Ectodermal cell (in vitro differentiated cells): ENCODE measurements at regions not wholly inside any gene's neighbourhood (a gene's known extent, or its start where the extent isn't known, plus 50 kb on each side); places are given as distances from the start of the nearest gene placed in this dataset.

Source experiments
- H3K27ac ChIP-seq: 2 replicates; pipeline ENCODE4 v1.7.0; 2013; ENCODE audit warnings: mild to moderate bottlenecking, low read depth, low read length; ENCODE audit not compliant: insufficient read depth, poor library complexity, severe bottlenecking
- H3K27me3 ChIP-seq: 2 replicates; pipeline ENCODE4 v1.7.0; 2013; ENCODE audit warnings: mild to moderate bottlenecking, low read length; ENCODE audit not compliant: insufficient read depth, control insufficient read depth, poor library complexity, severe bottlenecking
- H3K36me3 ChIP-seq: one replicate; pipeline ENCODE4 v1.7.0; 2013; ENCODE audit warnings: low read length; ENCODE audit not compliant: control insufficient read depth, insufficient read depth
- H3K4me1 ChIP-seq: one replicate; pipeline ENCODE4 v1.7.0; 2013; ENCODE audit warnings: low read length; ENCODE audit not compliant: control insufficient read depth, insufficient read depth
- H3K4me3 ChIP-seq: 2 replicates; pipeline ENCODE4 v1.7.0; 2013; ENCODE audit warnings: low read depth, low read length, control low read depth; ENCODE audit not compliant: insufficient read depth
- H3K9me3 ChIP-seq: 2 replicates; pipeline ENCODE4 v1.7.0; 2013; ENCODE audit warnings: mild to moderate bottlenecking, low read length, moderate library complexity; ENCODE audit not compliant: control insufficient read depth
- WGBS, 2 experiments: methylation state at CpG; one replicate each; pipeline ENCODE4 v1.1.7; 2013; ENCODE audit warnings: missing lambda C conversion rate in 2 of 2; 5-methylcytosine and 5-hydroxymethylcytosine counted together

- H3K4me1 ChIP-seq = peaks cover 8% of the 10 kb centered on the region
- no peak overlapping the region for H3K27ac ChIP-seq
- no peaks in the 10 kb centered on the region for H3K9me3 ChIP-seq
- H3K27me3 ChIP-seq = no peaks in the 10 kb centered on the region
- WGBS, 2 experiments = 96% methylated on average over 12 of the region's 12 CpGs
- H3K36me3 ChIP-seq = no peaks in the 10 kb centered on the region
- no peak overlapping the region for H3K4me3 ChIP-seq
Observed at GRCh38 chr3:127038923-127039581, 56.1 kb downstream of the PLXNA1 start.

DNA sequence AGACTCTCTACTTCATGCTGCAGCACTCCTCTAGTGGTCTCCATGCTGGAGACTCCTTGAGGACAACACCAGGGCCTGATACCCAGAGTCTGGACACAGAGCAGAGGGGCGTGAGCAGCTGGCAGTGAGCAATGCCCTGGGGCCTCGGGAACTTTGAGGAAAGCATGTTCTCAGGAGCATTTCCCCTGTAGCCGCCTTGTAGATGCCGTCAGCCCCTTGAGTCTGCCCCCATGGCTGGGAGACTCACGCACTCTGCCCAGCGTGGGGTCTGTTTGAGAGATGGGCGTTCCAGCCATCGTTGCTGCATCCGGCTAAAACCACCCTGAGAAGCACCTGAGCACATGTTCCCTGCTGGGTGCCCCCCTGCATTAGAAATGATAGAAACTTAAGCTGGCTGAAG lies 56.8 kb downstream of the PLXNA1 start:
- H3K4me3 ChIP-seq = no peak overlapping the region
- 91 to 95% methylated on average over 9 of the region's 9 CpGs for WGBS, 2 experiments
- no peak overlapping the region for H3K27ac ChIP-seq
- H3K9me3 ChIP-seq = no peaks in the 10 kb centered on the region
- H3K27me3 ChIP-seq = no peaks in the 10 kb centered on the region
- H3K36me3 ChIP-seq = no peaks in the 10 kb centered on the region
- peaks cover 8% of the 10 kb centered on the region for H3K4me1 ChIP-seq

GRCh38 chr3:127040216-127040615 lies 57.3 kb downstream of the PLXNA1 start:
- Histone ChIP-seq H3K27ac (no peak overlapping the region), H3K4me3 (no peak overlapping the region), H3K27me3 (no peaks in the 10 kb centered on the region), H3K36me3 (no peaks in the 10 kb centered on the region), H3K4me1 (peaks cover 10% of the 10 kb centered on the region), H3K9me3 (no peaks in the 10 kb centered on the region)
- WGBS, 2 experiments = 94 to 95% methylated on average over 4 of the region's 4 CpGs

- no peak overlapping the region for H3K27ac ChIP-seq
- H3K27me3 ChIP-seq = no peaks in the 10 kb centered on the region
- WGBS, 2 experiments = 91 to 93% methylated on average over 13 of the region's 13 CpGs
- peaks cover 16% of the 10 kb centered on the region for H3K4me1 ChIP-seq
- no peak overlapping the region for H3K4me3 ChIP-seq
- H3K9me3 ChIP-seq = no peaks in the 10 kb centered on the region
- H3K36me3 ChIP-seq = no peaks in the 10 kb centered on the region
Observed at GRCh38 chr3:127041264-127041820, 58.4 kb downstream of the PLXNA1 start.

- Histone ChIP-seq H3K27me3 (no peaks in the 10 kb centered on the region), H3K36me3 (no peaks in the 10 kb centered on the region), H3K9me3 (no peaks in the 10 kb centered on the region), H3K27ac (no peak overlapping the region), H3K4me3 (no peak overlapping the region), H3K4me1 (peaks cover 16% of the 10 kb centered on the region)
- 90 to 91% methylated on average over 8 of the region's 8 CpGs for WGBS, 2 experiments
Observed at GRCh38 chr3:127041933-127042332, 59.0 kb downstream of the PLXNA1 start.

- Histone ChIP-seq H3K36me3 (no peaks in the 10 kb centered on the region), H3K4me3 (no peak overlapping the region), H3K27ac (no peak overlapping the region), H3K27me3 (no peaks in the 10 kb centered on the region), H3K4me1 (peaks cover 16% of the 10 kb centered on the region), H3K9me3 (no peaks in the 10 kb centered on the region)
- WGBS, 2 experiments = 91 to 93% methylated on average over 12 of the region's 12 CpGs
Observed at GRCh38 chr3:127042634-127043033, 59.7 kb downstream of the PLXNA1 start.

DNA sequence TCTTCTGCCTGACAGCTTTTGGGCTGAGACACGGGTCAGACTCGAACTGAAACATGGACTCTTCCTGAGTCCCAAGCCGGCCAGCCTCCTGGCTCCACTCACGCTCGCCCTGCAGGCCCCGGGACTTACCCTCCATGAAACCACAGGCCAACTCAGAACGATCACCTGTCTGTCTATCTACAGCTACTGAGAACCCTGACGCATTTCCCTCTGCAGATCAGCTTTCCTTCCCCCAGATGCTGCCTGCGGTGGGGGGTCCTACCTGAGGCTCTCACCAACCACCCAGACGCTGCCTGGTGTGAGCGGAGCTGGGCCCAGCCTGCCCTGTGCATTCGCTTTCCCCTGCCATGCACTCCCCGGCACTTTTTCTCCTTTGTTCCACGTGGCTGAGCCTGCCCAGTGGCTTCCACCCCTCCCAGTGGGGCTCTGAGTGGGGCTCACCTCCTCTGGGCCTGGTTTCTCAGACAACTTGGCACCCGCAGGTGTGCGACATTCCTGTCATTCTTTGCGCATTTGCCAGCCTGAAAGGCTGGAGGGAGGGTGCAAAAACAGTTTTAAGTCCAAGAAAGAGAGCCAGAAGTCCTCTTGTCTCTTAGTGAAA lies 60.2 kb downstream of the PLXNA1 start:
- no peaks in the 10 kb centered on the region for H3K27me3 ChIP-seq
- no peak overlapping the region for H3K27ac ChIP-seq
- 72 to 74% methylated on average over 17 of the region's 17 CpGs for WGBS, 2 experiments
- no peak overlapping the region for H3K4me3 ChIP-seq
- H3K36me3 ChIP-seq = no peaks in the 10 kb centered on the region
- H3K4me1 ChIP-seq = peaks cover 16% of the 10 kb centered on the region
- no peaks in the 10 kb centered on the region for H3K9me3 ChIP-seq

DNA sequence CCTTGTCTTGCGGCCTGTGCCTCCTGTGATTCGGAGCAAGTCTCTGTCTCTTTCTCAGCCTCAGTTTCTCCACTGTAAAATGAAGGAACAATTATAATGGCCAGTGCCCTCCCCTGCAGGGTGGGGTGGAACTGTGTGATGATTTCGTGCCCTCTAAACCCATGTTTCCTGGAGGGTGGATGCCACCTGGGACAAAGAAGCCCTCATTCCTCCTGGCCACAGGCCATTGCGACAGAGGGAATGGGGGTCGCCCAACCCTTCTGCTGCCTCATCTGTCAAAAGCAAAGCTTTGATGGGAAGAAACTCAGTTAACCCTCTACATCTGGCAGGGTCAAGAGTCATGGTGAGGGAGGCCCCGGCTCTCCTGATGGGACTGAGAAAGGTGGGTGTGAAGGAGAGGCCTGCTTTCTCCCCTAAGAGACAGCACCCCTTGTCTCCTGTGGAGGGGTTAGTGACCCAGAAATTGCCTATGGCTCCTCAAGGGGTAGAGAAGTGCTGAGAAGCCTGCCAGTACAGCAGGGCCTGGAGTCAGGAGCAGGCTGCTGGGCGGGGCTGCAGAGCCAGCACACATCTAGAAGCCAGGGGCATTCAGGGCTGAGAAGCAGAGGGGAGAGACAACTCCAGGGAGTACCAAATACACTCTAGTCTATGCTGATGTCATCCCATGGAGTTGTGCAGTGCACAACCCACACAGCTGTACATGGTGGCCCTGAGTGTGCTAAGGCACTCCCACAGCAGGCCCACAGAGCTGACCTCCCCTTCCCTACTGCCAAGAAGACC lies 61.0 kb downstream of the PLXNA1 start:
- Histone ChIP-seq H3K27me3 (no peaks in the 10 kb centered on the region), H3K27ac (no peak overlapping the region), H3K36me3 (no peaks in the 10 kb centered on the region), H3K9me3 (no peaks in the 10 kb centered on the region), H3K4me1 (peaks cover 16% of the 10 kb centered on the region), H3K4me3 (no peak overlapping the region)
- WGBS, 2 experiments = 79 to 82% methylated on average over 7 of the region's 7 CpGs

GRCh38 chr3:127044996-127045395 lies 62.1 kb downstream of the PLXNA1 start:
- no peaks in the 10 kb centered on the region for H3K9me3 ChIP-seq

DNA sequence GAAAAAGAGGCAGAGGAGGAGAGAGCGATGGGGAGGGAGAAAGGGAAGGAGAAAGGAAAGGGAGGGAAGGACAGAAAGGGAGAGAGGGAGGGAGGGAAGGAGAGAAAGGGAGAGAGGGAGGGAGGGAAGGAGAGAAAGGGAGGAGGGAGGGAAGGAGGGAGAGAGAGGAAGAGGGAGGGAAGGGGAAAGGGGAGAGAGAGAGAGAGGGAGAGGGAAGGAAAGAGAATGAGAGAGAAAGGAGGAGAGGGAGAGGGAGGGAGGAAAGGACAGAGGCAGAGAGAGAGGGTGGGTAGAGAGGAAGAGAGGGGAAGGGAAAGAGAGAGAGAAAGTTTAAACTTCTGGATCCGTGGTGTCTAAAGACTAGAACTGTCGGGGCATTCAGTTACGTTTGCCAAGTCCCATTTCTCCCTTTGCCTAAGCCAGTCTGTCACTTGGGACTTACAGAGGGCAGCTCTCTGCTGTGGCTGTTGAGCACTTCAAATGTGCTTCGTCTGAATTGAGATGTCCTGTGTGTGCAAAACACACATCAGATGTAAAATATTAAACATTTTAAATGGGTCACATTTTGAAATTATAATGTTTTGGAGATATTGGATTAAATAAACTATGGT lies 62.6 kb downstream of the PLXNA1 start:
- H3K4me3 ChIP-seq = no peak overlapping the region
- WGBS, 2 experiments = 69 to 70% methylated on average over 4 of the region's 5 CpGs
- H3K4me1 ChIP-seq = peaks cover 16% of the 10 kb centered on the region
- H3K9me3 ChIP-seq = no peaks in the 10 kb centered on the region
- H3K36me3 ChIP-seq = no peaks in the 10 kb centered on the region
- H3K27ac ChIP-seq = no peak overlapping the region
- no peaks in the 10 kb centered on the region for H3K27me3 ChIP-seq

More at GRCh38 chr3:127044996-127045395, 62.1 kb downstream of the PLXNA1 start:
- Histone ChIP-seq H3K4me3 (no peak overlapping the region), H3K36me3 (no peaks in the 10 kb centered on the region), H3K27ac (no peak overlapping the region), H3K4me1 (peaks cover 16% of the 10 kb centered on the region), H3K27me3 (no peaks in the 10 kb centered on the region)
- 29 to 33% methylated on average over 4 of the region's 4 CpGs for WGBS, 2 experiments
